Dermis blood vessel endothelial cell (primary cell): ENCODE measurements at regions not wholly inside any gene's neighbourhood (a gene's known extent, or its start where the extent isn't known, plus 50 kb on each side); places are given as distances from the start of the nearest gene placed in this dataset.
"Not testable (repeated sequence)": the region's sequence is repeated elsewhere in the genome, so short reads cannot be mapped to it uniquely, and the experiment has no call there.

Source experiments
- DNase-seq: peaks from one replicate; pipeline ENCODE4 v3.0.0; 2010

- DNase-seq: no peak
Measured at GRCh38 chr13:83470133-83470797, 412.0 kb downstream of the SLITRK1 start.

DNA sequence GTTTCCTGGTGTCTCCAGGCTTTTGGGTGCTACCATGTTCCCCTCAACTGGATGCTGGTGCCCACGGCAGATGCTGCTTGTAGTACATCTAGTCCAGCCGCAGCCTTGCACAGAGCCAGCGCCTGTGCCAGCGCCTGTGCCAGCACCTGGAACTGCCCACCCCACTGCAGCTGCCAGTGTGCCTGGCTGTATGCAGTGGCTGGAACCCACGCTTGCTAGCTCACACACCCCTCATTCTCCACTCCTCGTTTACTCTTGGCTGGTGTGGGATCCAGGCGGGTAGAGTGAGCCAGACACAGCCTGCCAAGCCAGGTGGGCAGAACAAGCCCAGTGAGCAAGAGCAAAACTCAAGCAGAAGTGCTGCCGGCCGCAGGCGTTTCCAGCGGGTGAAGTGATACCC, 428.6 kb downstream of the SLITRK1 start:
- DNase-seq: no peak

DNA sequence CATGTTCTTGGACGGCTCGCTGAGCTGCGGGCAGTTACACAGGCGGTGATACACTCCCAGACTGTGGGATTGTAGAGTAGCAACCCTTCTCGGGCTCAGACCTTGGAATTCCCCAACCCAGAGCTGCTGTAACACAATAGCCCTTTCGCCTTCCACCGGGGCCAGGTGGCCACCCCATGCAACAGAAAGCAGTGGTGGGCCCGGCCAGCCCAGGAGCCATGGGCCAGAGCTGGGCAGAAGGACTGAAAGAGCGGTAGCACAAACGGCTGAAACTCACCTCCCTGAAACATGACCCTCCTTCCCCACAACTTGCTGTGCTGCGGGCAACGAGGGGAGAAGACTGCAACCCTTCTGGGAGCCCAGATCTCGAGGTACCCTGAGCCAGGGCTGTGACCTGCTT, 429.0 kb downstream of the SLITRK1 start:
- DNase-seq: no peak

- DNase-seq: no peak
Measured at GRCh38 chr13:83452292-83452950, 429.9 kb downstream of the SLITRK1 start.

DNA sequence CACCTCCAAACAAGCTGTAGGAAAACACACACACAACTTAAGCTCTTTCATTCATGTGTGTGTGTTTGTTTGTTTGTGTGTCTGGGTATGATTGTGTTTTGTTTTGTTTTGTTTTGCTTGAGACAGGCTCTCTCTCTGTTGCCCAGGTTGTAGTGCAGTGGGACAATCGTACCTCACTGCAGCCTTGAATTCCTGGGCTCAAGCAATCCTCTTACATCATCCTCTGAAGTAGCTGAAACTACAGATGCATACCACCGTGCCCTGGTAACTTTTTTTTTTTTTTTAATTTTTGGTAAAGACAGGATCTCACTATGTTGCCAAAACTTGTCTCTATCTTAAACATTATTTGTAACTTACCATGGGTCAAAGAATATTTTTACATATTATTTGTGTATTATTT, 431.7 kb downstream of the SLITRK1 start:
- no peak for DNase-seq

DNA sequence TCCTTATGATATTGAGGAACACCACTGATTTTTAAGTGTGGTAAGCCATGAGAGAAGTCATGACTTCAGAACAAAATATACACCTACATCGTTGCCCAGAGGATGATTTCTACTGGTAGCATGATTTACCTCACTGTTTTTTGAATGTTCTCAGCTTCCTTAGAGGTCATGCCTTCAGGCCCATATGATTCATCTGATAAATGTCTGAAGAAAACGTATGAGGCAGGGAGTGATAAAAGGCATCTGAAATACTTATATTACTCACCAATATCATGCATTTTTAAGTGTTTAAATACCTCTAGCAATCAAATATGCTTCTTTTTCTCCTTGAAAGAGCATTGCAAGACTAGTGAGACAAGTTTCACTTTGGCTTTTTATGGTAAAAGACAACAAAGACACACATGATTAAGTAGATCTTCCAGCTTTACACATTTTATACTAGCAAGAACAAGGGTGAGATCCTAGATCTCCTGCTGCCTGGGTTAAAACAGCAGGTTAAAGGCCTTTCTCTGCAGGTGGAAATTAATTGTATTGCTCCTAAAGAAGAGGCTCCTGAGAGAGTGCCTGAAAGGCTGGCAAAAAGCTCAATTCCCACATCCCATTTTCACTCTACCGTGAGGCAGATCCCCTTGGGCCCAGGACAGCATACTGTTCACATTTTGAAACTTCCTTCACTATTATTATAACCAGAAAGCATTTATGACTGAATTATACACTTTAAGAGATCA, 432.4 kb downstream of the SLITRK1 start:
- DNase-seq: no peak

GRCh38 chr13:83440465-83440864, 441.8 kb downstream of the SLITRK1 start:
- no peak for DNase-seq

- not testable (repeated sequence) for DNase-seq
Measured at GRCh38 chr13:83439464-83439863, 442.8 kb downstream of the SLITRK1 start.

- DNase-seq: no peak
Measured at GRCh38 chr13:83423861-83424260, 458.4 kb downstream of the SLITRK1 start.

DNA sequence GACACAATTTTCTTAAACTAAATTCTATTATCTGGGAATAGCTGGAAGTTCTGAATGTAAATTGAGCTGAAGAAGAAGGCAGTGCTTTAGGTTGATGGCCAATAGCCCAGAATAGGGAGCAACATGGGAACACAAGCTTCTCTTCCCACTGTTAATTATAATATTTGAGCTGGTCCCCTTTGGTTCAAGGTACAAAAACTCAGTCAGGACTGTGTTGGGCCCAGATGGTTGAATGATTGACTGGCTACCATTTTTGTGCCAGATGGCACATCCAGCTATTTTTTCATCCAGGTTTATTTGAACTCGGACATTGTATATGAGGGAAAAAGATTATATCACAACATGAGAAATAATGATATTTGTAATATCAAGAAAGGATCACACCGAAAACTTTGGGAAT, 458.9 kb downstream of the SLITRK1 start:
- no peak for DNase-seq

GRCh38 chr13:83414393-83414792, 467.9 kb downstream of the SLITRK1 start:
- DNase-seq: no peak

- no peak for DNase-seq
Measured at GRCh38 chr13:83386609-83387008, 495.7 kb downstream of the SLITRK1 start.

GRCh38 chr13:83378908-83379307, 503.4 kb downstream of the SLITRK1 start:
- DNase-seq: no peak

DNA sequence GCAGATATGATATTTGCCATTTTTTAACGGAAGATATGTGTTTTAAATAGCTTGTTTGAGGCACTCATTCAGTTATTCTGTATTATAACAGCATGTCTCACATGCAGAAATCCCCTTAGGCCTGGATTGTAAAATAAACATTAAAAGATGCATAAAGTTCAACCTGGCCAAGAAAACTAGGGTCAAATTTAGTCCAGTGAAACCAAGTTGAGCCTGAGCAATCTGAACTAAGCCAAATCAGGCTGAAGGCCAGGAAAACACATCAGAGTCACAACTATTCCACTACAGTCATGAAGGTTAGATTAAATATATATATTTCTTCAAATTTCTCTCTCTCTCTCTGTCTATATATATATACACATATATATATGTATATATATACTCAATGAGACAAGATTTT, 504.8 kb downstream of the SLITRK1 start:
- no peak for DNase-seq

- DNase-seq: no peak
Measured at GRCh38 chr13:83372786-83373185, 509.5 kb downstream of the SLITRK1 start.

GRCh38 chr13:83365723-83366122, 516.6 kb downstream of the SLITRK1 start:
- no peak for DNase-seq

GRCh38 chr13:83355041-83355440, 527.2 kb downstream of the SLITRK1 start:
- DNase-seq: no peak

- DNase-seq: no peak
Measured at GRCh38 chr13:83352391-83352790, 529.9 kb downstream of the SLITRK1 start.

- no peak for DNase-seq
Measured at GRCh38 chr13:83350569-83350968, 531.7 kb downstream of the SLITRK1 start.

DNA sequence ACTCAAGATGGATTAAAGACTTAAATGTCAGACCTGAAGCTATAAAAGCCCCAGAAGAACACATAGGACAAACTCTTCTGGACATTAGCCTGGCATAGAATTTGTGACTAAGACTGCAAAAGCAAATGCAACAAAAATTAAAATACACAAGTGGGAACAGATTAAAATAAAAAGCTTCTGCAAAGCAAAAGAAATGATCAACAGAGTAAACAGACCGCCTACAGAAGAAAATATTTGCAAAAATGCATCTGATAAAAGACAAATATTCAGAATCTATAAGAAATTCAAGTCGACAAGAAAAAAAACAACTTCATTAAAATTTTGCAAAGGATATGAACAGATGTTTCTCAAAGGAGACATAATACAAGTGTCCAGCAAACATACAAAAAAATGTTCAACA, 537.8 kb downstream of the SLITRK1 start:
- DNase-seq: no peak

DNA sequence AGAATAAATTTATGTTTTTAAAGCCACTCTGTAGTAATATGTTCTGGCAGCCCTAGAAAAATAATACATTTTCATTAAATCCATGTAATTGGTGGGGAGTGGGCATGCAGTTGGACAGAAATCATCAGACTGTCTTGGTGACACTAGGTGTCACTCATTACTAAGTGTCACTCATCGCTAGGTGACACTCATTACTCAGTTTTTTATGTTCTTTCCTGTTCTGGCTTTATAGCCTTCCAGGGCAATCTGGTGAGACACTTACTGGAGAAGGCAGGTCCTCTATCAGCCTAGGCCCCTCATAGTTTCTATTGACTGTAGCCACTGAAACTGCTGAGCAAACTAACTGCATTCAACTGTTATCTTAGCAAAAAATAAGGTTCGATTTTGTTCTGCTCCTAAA, 542.1 kb downstream of the SLITRK1 start:
- DNase-seq: no peak

DNA sequence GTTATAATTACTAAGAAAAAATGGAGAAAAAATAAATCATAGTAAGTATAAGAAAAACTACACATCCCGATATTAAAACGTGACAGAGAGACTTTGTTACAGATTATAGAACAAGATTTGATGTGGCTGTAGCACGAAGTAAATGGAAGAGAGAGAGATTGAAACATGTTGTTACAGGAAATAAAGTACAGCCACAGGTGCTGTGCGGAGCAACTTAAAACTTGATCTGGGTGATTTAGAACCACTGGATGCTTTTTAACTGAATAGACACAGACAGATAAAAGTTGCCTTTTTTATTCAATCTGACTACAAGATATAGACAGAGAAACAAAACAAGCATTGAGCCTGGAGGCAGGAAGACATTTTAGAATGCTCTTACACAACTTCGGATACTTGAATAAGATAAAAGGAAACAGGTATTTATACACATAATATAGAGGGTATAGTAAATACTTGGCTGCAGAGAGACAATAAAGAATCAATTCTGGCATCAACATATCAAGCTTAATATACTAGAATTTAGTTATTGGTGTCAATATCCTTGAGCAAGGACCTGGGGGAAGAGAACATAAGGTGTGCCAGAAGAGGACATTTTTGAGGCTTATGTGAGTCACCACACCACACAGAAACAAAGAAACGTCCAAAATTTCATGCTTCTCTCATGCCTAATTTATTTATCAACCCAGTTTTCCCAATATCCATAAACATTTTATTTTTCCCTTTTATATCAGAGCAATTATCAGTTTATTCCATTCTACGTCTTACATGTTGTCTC, 548.5 kb downstream of the SLITRK1 start:
- DNase-seq: no peak

GRCh38 chr13:83332751-83333150, 549.5 kb downstream of the SLITRK1 start:
- no peak for DNase-seq
